Prostate gland (tissue), 1 donor: ENCODE measurements at regions not wholly inside any gene's neighbourhood (a gene's known extent, or its start where the extent isn't known, plus 50 kb on each side); places are given as distances from the start of the nearest gene placed in this dataset.

Source experiments
- POLR2A ChIP-seq: fragments of 450-650 bp; IDR thresholded peaks from one replicate; pipeline ENCODE4 v1.6.1; 2016; ENCODE audit warnings: antibody characterized with exemption, mild to moderate bottlenecking
- POLR2AphosphoS5 ChIP-seq: sonication (generic); formaldehyde crosslinking; IDR thresholded peaks from one replicate; pipeline ENCODE4 v1.6.1; 2017; ENCODE audit warnings: antibody characterized with exemption

DNA sequence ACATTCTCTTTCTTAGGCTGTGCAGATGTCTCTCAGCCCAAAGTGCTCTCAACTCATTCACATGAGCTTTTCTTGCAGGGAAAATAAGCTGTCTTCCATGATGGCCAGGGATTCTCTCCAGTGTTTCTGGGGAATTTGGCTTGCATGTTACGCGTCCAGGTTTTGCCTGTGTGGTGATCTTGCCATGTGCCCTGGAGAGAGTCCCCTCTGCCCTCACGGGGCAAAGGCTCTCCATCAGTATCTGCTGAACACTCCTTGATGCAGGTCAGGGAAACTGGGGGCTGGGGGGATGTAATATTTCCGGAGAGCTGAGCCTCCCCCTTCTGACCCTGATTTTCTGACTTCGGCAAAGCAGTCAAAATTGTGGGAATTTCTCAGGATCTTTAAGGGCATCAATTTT lies 87.6 kb downstream of the ACKR3 start:
- TF ChIP-seq POLR2A (no peak), POLR2AphosphoS5 (no peak)
